ENCODE measurements at regions not wholly inside any gene's neighbourhood (a gene's known extent, or its start where the extent isn't known, plus 50 kb on each side); places are given as distances from the start of the nearest gene placed in this dataset.
"Not testable (repeated sequence)": the region's sequence is repeated elsewhere in the genome, so short reads cannot be mapped to it uniquely, and the experiment has no call there.

- TF ChIP-seq CBX3 (IDR thresholded peaks at IDR 0.05; ENCODE audit: low read depth) (no peak), EZH2phosphoT487 (IDR thresholded peaks at IDR 0.05; ENCODE audit: borderline replicate concordance) (no peak), ELF1 (IDR thresholded peaks at IDR 0.05; ENCODE audit: borderline replicate concordance, low read depth) (no peak), SIN3A (IDR thresholded peaks at IDR 0.05; ENCODE audit: low read depth) (no peak)
- TF ChIP-seq, protein P1, sequence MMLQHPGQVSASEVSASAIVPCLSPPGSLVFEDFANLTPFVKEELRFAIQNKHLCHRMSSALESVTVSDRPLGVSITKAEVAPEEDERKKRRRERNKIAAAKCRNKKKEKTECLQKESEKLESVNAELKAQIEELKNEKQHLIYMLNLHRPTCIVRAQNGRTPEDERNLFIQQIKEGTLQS (IDR thresholded peaks at IDR 0.05), result no peak
Observed at GRCh38 chr5:99437986-99438385, 509.2 kb upstream of the CHD1 start (continued).

DNA sequence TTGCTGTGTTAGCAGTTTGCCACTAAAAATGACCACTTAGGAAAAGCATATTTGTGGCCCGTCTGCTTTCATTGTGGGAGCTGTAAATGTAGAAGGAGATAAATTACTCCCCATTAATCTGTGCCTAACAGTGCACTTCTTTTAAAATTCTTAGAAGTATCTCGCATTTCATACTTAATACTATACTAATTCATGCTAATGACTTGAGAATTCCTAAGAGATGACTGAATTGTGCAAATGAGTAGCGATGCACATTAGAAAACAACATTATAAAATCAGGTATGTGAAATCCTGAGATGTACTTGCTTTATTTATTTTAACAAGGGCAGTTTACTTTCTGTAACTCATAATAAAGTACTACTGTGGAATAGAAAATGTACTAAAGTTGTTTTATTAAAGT lies 494.6 kb upstream of the CHD1 start:
- POLR2A ChIA-PET; BruUV-seq (replicated peaks); H3K36me3 ChIP-seq (ENCODE audit: control insufficient read depth in 1 of 2, insufficient read depth in 2 of 2, low read length in 2 of 2); H3K79me2 ChIP-seq (ENCODE audit: insufficient read depth, low read length); H2AFZ ChIP-seq (ENCODE audit: low read depth, low read length, poor library complexity, severe bottlenecking); H3K27ac ChIP-seq (ENCODE audit: low read depth, low read length); H4K20me1 ChIP-seq (ENCODE audit: insufficient read depth); intact Hi-C loops (cut with micrococcal nuclease); H3K4me3 ChIP-seq (replicated peaks in 1 of 2; ENCODE audit: low read depth in 1 of 2, low read length in 2 of 2); H3K9ac ChIP-seq (ENCODE audit: low read length); H3K4me1 ChIP-seq (ENCODE audit: control insufficient read depth in 1 of 2, insufficient read depth in 2 of 2, low read length in 2 of 2); ATAC-seq; H3K4me2 ChIP-seq (ENCODE audit: low read length); CTCF ChIA-PET; H3K9me2 ChIP-seq (ENCODE audit: insufficient read depth); H3K27me3 ChIP-seq (ENCODE audit: insufficient read depth, low read length); H3K9me3 ChIP-seq (ENCODE audit: control insufficient read depth in 1 of 2, insufficient read depth in 1 of 2, low read depth in 1 of 2, low read length in 2 of 2); DNase-seq (ENCODE audit: low read depth, low spot score); RAD21 ChIA-PET (ENCODE audit: low non-redundant PET in 1 of 2, low total read pairs in 2 of 2, uncharacterized antibody in 2 of 2, unreplicated experiment in 2 of 2): not testable (repeated sequence)

- H2AFZ ChIP-seq (ENCODE audit: low read depth, low read length, poor library complexity, severe bottlenecking); H3K9me2 ChIP-seq (ENCODE audit: insufficient read depth); H4K20me1 ChIP-seq (ENCODE audit: insufficient read depth); BruUV-seq (replicated peaks); ATAC-seq; H3K36me3 ChIP-seq (ENCODE audit: control insufficient read depth in 1 of 2, insufficient read depth in 2 of 2, low read length in 2 of 2); H3K9me3 ChIP-seq (ENCODE audit: control insufficient read depth in 1 of 2, insufficient read depth in 1 of 2, low read depth in 1 of 2, low read length in 2 of 2); H3K9ac ChIP-seq (ENCODE audit: low read length); H3K4me1 ChIP-seq (ENCODE audit: control insufficient read depth in 1 of 2, insufficient read depth in 2 of 2, low read length in 2 of 2); H3K79me2 ChIP-seq (ENCODE audit: insufficient read depth, low read length); H3K27ac ChIP-seq (ENCODE audit: low read depth, low read length); RAD21 ChIA-PET (ENCODE audit: low non-redundant PET in 1 of 2, low total read pairs in 2 of 2, uncharacterized antibody in 2 of 2, unreplicated experiment in 2 of 2); intact Hi-C loops (cut with micrococcal nuclease); H3K27me3 ChIP-seq (ENCODE audit: insufficient read depth, low read length); POLR2A ChIA-PET; DNase-seq (ENCODE audit: low read depth, low spot score); H3K4me3 ChIP-seq (replicated peaks in 1 of 2; ENCODE audit: low read depth in 1 of 2, low read length in 2 of 2); CTCF ChIA-PET; H3K4me2 ChIP-seq (ENCODE audit: low read length): not testable (repeated sequence)
Observed at GRCh38 chr5:99418640-99419039, 489.8 kb upstream of the CHD1 start.

DNA sequence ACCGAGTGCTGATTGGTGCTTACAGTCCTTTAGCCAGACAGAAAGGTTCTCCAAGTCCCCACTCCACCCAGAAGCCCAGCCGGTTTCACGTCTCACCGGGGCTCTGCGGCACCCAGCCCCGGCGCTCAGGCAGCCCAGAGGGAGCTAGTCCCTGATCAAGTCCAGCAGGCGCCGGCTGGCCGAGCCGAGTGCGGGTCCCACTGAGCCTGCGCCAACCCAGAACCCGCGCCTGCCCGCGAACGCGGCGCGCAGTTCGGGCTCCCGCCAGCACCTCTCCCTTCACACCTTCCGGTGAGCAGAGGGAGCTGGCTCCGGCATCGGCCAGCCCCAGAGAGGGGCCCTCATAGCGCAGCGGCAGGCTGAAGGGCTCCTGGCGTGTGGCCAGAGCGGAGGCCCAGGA lies 481.6 kb upstream of the CHD1 start:
- H3K27ac ChIP-seq (ENCODE audit: low read depth, low read length); BruUV-seq (replicated peaks); H2AFZ ChIP-seq (ENCODE audit: low read depth, low read length, poor library complexity, severe bottlenecking); POLR2A ChIA-PET; H3K9me3 ChIP-seq (ENCODE audit: control insufficient read depth in 1 of 2, insufficient read depth in 1 of 2, low read depth in 1 of 2, low read length in 2 of 2); H3K79me2 ChIP-seq (ENCODE audit: insufficient read depth, low read length); DNase-seq (ENCODE audit: low read depth, low spot score); H3K36me3 ChIP-seq (ENCODE audit: control insufficient read depth in 1 of 2, insufficient read depth in 2 of 2, low read length in 2 of 2); CTCF ChIA-PET; H3K4me3 ChIP-seq (replicated peaks in 1 of 2; ENCODE audit: low read depth in 1 of 2, low read length in 2 of 2); H3K27me3 ChIP-seq (ENCODE audit: insufficient read depth, low read length); RAD21 ChIA-PET (ENCODE audit: low non-redundant PET in 1 of 2, low total read pairs in 2 of 2, uncharacterized antibody in 2 of 2, unreplicated experiment in 2 of 2); ATAC-seq; H3K9ac ChIP-seq (ENCODE audit: low read length); H4K20me1 ChIP-seq (ENCODE audit: insufficient read depth); H3K9me2 ChIP-seq (ENCODE audit: insufficient read depth); H3K4me2 ChIP-seq (ENCODE audit: low read length); H3K4me1 ChIP-seq (ENCODE audit: control insufficient read depth in 1 of 2, insufficient read depth in 2 of 2, low read length in 2 of 2); intact Hi-C loops (cut with micrococcal nuclease): not testable (repeated sequence)

DNA sequence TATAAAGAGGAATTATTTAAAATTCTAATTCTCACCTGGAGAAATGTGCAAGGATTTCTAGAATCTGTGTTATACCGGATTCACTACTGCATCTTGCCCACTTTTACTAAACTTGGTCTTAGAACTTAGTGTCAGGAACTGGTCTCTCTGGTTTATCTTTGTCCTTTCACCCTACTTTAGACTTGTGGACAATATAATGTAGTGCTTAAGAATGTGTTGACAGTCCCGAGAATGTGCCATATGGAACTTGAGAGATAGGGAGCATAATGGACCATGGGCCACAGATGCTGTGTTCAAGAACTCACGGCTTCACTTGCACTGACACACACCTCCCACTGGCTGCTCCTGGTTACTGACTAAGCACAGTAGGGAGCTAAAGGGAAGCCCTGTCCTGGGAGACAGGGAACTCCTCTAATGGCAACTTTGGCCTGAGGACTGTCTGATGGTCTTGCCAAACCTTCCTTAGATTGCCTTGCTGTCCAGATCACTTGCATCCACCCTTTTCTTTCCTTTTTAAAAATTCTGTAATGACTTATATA lies 476.0 kb upstream of the CHD1 start:
- H3K4me3 ChIP-seq (replicated peaks in 1 of 2; ENCODE audit: low read depth in 1 of 2, low read length in 2 of 2); RAD21 ChIA-PET (ENCODE audit: low non-redundant PET in 1 of 2, low total read pairs in 2 of 2, uncharacterized antibody in 2 of 2, unreplicated experiment in 2 of 2); BruUV-seq (replicated peaks); H3K79me2 ChIP-seq (ENCODE audit: insufficient read depth, low read length); H3K27ac ChIP-seq (ENCODE audit: low read depth, low read length); H4K20me1 ChIP-seq (ENCODE audit: insufficient read depth); CTCF ChIA-PET; H3K4me2 ChIP-seq (ENCODE audit: low read length); H3K36me3 ChIP-seq (ENCODE audit: control insufficient read depth in 1 of 2, insufficient read depth in 2 of 2, low read length in 2 of 2); H3K9me2 ChIP-seq (ENCODE audit: insufficient read depth); DNase-seq (ENCODE audit: low read depth, low spot score); H3K9ac ChIP-seq (ENCODE audit: low read length); H2AFZ ChIP-seq (ENCODE audit: low read depth, low read length, poor library complexity, severe bottlenecking); H3K9me3 ChIP-seq (ENCODE audit: control insufficient read depth in 1 of 2, insufficient read depth in 1 of 2, low read depth in 1 of 2, low read length in 2 of 2); intact Hi-C loops (cut with micrococcal nuclease); H3K27me3 ChIP-seq (ENCODE audit: insufficient read depth, low read length); H3K4me1 ChIP-seq (ENCODE audit: control insufficient read depth in 1 of 2, insufficient read depth in 2 of 2, low read length in 2 of 2); POLR2A ChIA-PET: not testable (repeated sequence)
- peak; percentile 74 for ATAC-seq
